ENCODE measurements at regions not wholly inside any gene's neighbourhood (a gene's known extent, or its start where the extent isn't known, plus 50 kb on each side); places are given as distances from the start of the nearest gene placed in this dataset.

DNA sequence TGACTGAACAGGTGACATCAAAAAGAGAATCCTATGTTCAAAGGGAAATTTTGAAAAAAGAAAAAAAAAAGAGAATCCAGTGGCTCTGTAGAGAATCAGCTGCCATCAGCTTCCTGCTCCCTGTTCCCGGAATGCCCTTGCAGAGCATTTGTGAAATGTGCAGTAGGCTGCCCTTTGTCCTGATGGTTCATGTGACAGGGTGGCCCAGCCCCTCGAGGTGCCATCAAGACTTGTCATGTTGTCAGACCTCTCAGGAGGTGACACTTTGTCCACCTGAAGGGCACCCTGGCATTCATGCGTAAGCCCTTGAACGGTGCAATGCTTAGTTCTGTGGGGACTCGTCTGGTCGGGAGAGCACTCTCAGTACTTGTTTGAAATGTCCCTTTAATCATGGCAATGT, 71.4 kb downstream of the CLDN34 start (continued):
- TF ChIP-seq, protein P1, sequence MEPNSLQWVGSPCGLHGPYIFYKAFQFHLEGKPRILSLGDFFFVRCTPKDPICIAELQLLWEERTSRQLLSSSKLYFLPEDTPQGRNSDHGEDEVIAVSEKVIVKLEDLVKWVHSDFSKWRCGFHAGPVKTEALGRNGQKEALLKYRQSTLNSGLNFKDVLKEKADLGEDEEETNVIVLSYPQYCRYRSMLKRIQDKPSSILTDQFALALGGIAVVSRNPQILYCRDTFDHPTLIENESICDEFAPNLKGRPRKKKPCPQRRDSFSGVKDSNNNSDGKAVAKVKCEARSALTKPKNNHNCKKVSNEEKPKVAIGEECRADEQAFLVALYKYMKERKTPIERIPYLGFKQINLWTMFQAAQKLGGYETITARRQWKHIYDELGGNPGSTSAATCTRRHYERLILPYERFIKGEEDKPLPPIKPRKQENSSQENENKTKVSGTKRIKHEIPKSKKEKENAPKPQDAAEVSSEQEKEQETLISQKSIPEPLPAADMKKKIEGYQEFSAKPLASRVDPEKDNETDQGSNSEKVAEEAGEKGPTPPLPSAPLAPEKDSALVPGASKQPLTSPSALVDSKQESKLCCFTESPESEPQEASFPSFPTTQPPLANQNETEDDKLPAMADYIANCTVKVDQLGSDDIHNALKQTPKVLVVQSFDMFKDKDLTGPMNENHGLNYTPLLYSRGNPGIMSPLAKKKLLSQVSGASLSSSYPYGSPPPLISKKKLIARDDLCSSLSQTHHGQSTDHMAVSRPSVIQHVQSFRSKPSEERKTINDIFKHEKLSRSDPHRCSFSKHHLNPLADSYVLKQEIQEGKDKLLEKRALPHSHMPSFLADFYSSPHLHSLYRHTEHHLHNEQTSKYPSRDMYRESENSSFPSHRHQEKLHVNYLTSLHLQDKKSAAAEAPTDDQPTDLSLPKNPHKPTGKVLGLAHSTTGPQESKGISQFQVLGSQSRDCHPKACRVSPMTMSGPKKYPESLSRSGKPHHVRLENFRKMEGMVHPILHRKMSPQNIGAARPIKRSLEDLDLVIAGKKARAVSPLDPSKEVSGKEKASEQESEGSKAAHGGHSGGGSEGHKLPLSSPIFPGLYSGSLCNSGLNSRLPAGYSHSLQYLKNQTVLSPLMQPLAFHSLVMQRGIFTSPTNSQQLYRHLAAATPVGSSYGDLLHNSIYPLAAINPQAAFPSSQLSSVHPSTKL (CRISPR knock-in tag; IDR thresholded peaks at IDR 0.05) = peak; percentile 30; the same call in 1 of the 2 replicates
- TF ChIP-seq, protein P2, sequence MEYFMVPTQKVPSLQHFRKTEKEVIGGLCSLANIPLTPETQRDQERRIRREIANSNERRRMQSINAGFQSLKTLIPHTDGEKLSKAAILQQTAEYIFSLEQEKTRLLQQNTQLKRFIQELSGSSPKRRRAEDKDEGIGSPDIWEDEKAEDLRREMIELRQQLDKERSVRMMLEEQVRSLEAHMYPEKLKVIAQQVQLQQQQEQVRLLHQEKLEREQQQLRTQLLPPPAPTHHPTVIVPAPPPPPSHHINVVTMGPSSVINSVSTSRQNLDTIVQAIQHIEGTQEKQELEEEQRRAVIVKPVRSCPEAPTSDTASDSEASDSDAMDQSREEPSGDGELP (IDR thresholded peaks at IDR 0.05; ENCODE audit: borderline replicate concordance, low read depth) = peak; percentile 41; the same call in 1 of the 2 replicates
- no peak for TF ChIP-seq ZNF674 (CRISPR knock-in tag; IDR thresholded peaks at IDR 0.05; ENCODE audit: low read depth)
- TF ChIP-seq, protein P3, sequence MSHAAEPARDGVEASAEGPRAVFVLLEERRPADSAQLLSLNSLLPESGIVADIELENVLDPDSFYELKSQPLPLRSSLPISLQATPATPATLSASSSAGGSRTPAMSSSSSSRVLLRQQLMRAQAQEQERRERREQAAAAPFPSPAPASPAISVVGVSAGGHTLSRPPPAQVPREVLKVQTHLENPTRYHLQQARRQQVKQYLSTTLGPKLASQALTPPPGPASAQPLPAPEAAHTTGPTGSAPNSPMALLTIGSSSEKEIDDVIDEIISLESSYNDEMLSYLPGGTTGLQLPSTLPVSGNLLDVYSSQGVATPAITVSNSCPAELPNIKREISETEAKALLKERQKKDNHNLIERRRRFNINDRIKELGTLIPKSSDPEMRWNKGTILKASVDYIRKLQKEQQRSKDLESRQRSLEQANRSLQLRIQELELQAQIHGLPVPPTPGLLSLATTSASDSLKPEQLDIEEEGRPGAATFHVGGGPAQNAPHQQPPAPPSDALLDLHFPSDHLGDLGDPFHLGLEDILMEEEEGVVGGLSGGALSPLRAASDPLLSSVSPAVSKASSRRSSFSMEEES (CRISPR knock-in tag; IDR thresholded peaks at IDR 0.05) = peak; percentile 46; the same call in 1 of the 2 replicates
- TF ChIP-seq, protein P4, sequence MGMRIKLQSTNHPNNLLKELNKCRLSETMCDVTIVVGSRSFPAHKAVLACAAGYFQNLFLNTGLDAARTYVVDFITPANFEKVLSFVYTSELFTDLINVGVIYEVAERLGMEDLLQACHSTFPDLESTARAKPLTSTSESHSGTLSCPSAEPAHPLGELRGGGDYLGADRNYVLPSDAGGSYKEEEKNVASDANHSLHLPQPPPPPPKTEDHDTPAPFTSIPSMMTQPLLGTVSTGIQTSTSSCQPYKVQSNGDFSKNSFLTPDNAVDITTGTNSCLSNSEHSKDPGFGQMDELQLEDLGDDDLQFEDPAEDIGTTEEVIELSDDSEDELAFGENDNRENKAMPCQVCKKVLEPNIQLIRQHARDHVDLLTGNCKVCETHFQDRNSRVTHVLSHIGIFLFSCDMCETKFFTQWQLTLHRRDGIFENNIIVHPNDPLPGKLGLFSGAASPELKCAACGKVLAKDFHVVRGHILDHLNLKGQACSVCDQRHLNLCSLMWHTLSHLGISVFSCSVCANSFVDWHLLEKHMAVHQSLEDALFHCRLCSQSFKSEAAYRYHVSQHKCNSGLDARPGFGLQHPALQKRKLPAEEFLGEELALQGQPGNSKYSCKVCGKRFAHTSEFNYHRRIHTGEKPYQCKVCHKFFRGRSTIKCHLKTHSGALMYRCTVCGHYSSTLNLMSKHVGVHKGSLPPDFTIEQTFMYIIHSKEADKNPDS (CRISPR knock-in tag; IDR thresholded peaks at IDR 0.05) = no peak
